GM18511 (cell line): ENCODE measurements at regions not wholly inside any gene's neighbourhood (a gene's known extent, or its start where the extent isn't known, plus 50 kb on each side); places are given as distances from the start of the nearest gene placed in this dataset.
"Not testable (repeated sequence)": the region's sequence is repeated elsewhere in the genome, so short reads cannot be mapped to it uniquely, and the experiment has no call there.

Source experiments
- ATAC-seq: cut with Tn5 transposase; IDR thresholded peaks from one replicate; pipeline ENCODE4 v1.9.1; 2021; ENCODE audit warnings: mild to moderate bottlenecking, moderate library complexity; ENCODE audit not compliant: unreplicated experiment

GRCh38 chr19:28074773-28075172 is 1138.2 kb downstream of the UQCRFS1 start:
- ATAC-seq: no peak

- no peak for ATAC-seq
These were observed 1145.1 kb downstream of the UQCRFS1 start for GRCh38 chr19:28067882-28068281.

GRCh38 chr19:28066988-28067387 is 1146.0 kb downstream of the UQCRFS1 start:
- ATAC-seq: no peak

- ATAC-seq: no peak
These were observed 1146.8 kb downstream of the UQCRFS1 start for GRCh38 chr19:28066161-28066560.

GRCh38 chr19:28065026-28065425 is 1147.9 kb downstream of the UQCRFS1 start:
- no peak for ATAC-seq

GRCh38 chr19:28063702-28064101 is 1149.2 kb downstream of the UQCRFS1 start:
- no peak for ATAC-seq

GRCh38 chr19:28061111-28061510 is 1151.8 kb downstream of the UQCRFS1 start:
- no peak for ATAC-seq

- ATAC-seq: not testable (repeated sequence)
These were observed 1155.9 kb downstream of the UQCRFS1 start for GRCh38 chr19:28057026-28057425.

GRCh38 chr19:28051047-28051446 is 1161.9 kb downstream of the UQCRFS1 start:
- no peak for ATAC-seq

- ATAC-seq: no peak
These were observed 1163.1 kb downstream of the UQCRFS1 start for GRCh38 chr19:28049875-28050274.

- ATAC-seq: no peak
These were observed 1166.0 kb downstream of the UQCRFS1 start for GRCh38 chr19:28046932-28047331.

- no peak for ATAC-seq
These were observed 1167.3 kb downstream of the UQCRFS1 start for GRCh38 chr19:28045621-28046020.

GRCh38 chr19:28044477-28044876 is 1168.5 kb downstream of the UQCRFS1 start:
- no peak for ATAC-seq

- ATAC-seq: no peak
These were observed 1170.4 kb downstream of the UQCRFS1 start for GRCh38 chr19:28042516-28042915.

GRCh38 chr19:28039677-28040381 is 1173.1 kb downstream of the UQCRFS1 start:
- no peak for ATAC-seq

- ATAC-seq: no peak
These were observed 1175.8 kb downstream of the UQCRFS1 start for GRCh38 chr19:28037186-28037585.

GRCh38 chr19:28036486-28036885 is 1176.5 kb downstream of the UQCRFS1 start:
- ATAC-seq: no peak

- ATAC-seq: no peak
These were observed 1178.0 kb downstream of the UQCRFS1 start for GRCh38 chr19:28034936-28035335.

GRCh38 chr19:28028881-28029444 is 1184.0 kb downstream of the UQCRFS1 start:
- no peak for ATAC-seq

GRCh38 chr19:28027116-28027515 is 1185.8 kb downstream of the UQCRFS1 start:
- ATAC-seq: no peak

GRCh38 chr19:28026636-28027035 is 1186.3 kb downstream of the UQCRFS1 start:
- ATAC-seq: no peak

- ATAC-seq: no peak
These were observed 1188.0 kb downstream of the UQCRFS1 start for GRCh38 chr19:28024920-28025319.

- no peak for ATAC-seq
These were observed 1189.9 kb downstream of the UQCRFS1 start for GRCh38 chr19:28023064-28023463.
